ENCODE measurements at regions not wholly inside any gene's neighbourhood (a gene's known extent, or its start where the extent isn't known, plus 50 kb on each side); places are given as distances from the start of the nearest gene placed in this dataset.

- no peak overlapping the region for H2BK120ac ChIP-seq (ENCODE audit: low read depth, low read length)
- WGBS = 58% methylated on average over 4 of the region's 4 CpGs
- no peaks in the 10 kb centered on the region for H3K4me1 ChIP-seq (ENCODE audit: control insufficient read depth, insufficient read depth, low read depth, low read length)
- H4K91ac ChIP-seq (ENCODE audit: low read length) = no peak overlapping the region
- H3K27me3 ChIP-seq (ENCODE audit: control insufficient read depth in 1 of 2, insufficient read depth in 1 of 2, low read length in 2 of 2) = peaks cover 23 to 33% of the 10 kb centered on the region in 2 experiments
- H3K18ac ChIP-seq (ENCODE audit: low read depth in 1 of 2, low read length in 2 of 2) = no peak overlapping the region
- H3K9ac ChIP-seq (ENCODE audit: low read length) = no peak overlapping the region
- no peak overlapping the region for H3K23ac ChIP-seq (ENCODE audit: low read length in 2 of 2)
- no peaks in the 10 kb centered on the region for H3K79me1 ChIP-seq (replicated peaks; ENCODE audit: low read length, poor library complexity, severe bottlenecking)
- no peak overlapping the region for H4K8ac ChIP-seq (ENCODE audit: low read length)
- no peak for DNase-seq
- no peak overlapping the region for H3K4ac ChIP-seq (ENCODE audit: low read depth in 1 of 2, low read length in 2 of 2)
- no peak overlapping the region for H3K4me3 ChIP-seq (ENCODE audit: insufficient read depth in 1 of 2, low read depth in 1 of 2, low read length in 2 of 2)
- no peak overlapping the region for H3K27ac ChIP-seq (ENCODE audit: low read length, poor library complexity, severe bottlenecking)
- no peaks in the 10 kb centered on the region for H3K36me3 ChIP-seq (ENCODE audit: control insufficient read depth in 1 of 2, insufficient read depth in 2 of 2, low read depth in 1 of 2, low read length in 2 of 2)
- H2AK5ac ChIP-seq (ENCODE audit: low read length, severe bottlenecking) = no peak overlapping the region
- H2BK15ac ChIP-seq (ENCODE audit: low read depth, poor library complexity, severe bottlenecking) = no peak overlapping the region
- H2BK5ac ChIP-seq (ENCODE audit: low read depth, low read length, poor library complexity, severe bottlenecking) = no peak overlapping the region
- H3K14ac ChIP-seq (ENCODE audit: low read length in 2 of 2) = no peak overlapping the region
- no peak overlapping the region for H2BK12ac ChIP-seq (ENCODE audit: low read length in 2 of 2)
- H2AFZ ChIP-seq (ENCODE audit: low read depth, low read length) = no peak overlapping the region
- no peak overlapping the region for H3K4me2 ChIP-seq (ENCODE audit: low read length, poor library complexity, severe bottlenecking)
- peaks cover 7% of the 10 kb centered on the region for H3K9me3 ChIP-seq (ENCODE audit: control insufficient read depth, low read length)
Observed at GRCh38 chr1:38263438-38263837, 216.8 kb upstream of the POU3F1 start.

- Histone ChIP-seq H3K27ac (ENCODE audit: low read length, poor library complexity, severe bottlenecking) (no peak overlapping the region), H3K9me3 (ENCODE audit: control insufficient read depth, low read length) (peaks cover 7% of the 10 kb centered on the region), H3K14ac (ENCODE audit: low read length in 2 of 2) (no peak overlapping the region), H2BK5ac (ENCODE audit: low read depth, low read length, poor library complexity, severe bottlenecking) (no peak overlapping the region), H2BK12ac (ENCODE audit: low read length in 2 of 2) (no peak overlapping the region), H2AK5ac (ENCODE audit: low read length, severe bottlenecking) (no peak overlapping the region), H3K4me1 (ENCODE audit: control insufficient read depth, insufficient read depth, low read depth, low read length) (no peaks in the 10 kb centered on the region), H3K27me3 (ENCODE audit: control insufficient read depth in 1 of 2, insufficient read depth in 1 of 2, low read length in 2 of 2) (peaks cover 25 to 39% of the 10 kb centered on the region in 2 experiments), H4K91ac (ENCODE audit: low read length) (no peak overlapping the region), H3K18ac (ENCODE audit: low read depth in 1 of 2, low read length in 2 of 2) (no peak overlapping the region), H2AFZ (ENCODE audit: low read depth, low read length) (no peak overlapping the region), H3K36me3 (ENCODE audit: control insufficient read depth in 1 of 2, insufficient read depth in 2 of 2, low read depth in 1 of 2, low read length in 2 of 2) (no peaks in the 10 kb centered on the region), H3K79me1 (replicated peaks; ENCODE audit: low read length, poor library complexity, severe bottlenecking) (no peaks in the 10 kb centered on the region), H3K4me3 (ENCODE audit: insufficient read depth in 1 of 2, low read depth in 1 of 2, low read length in 2 of 2) (no peak overlapping the region), H2BK120ac (ENCODE audit: low read depth, low read length) (no peak overlapping the region), H4K8ac (ENCODE audit: low read length) (no peak overlapping the region), H3K4ac (ENCODE audit: low read depth in 1 of 2, low read length in 2 of 2) (no peak overlapping the region), H3K4me2 (ENCODE audit: low read length, poor library complexity, severe bottlenecking) (no peak overlapping the region), H3K23ac (ENCODE audit: low read length in 2 of 2) (no peak overlapping the region), H3K9ac (ENCODE audit: low read length) (no peak overlapping the region), H2BK15ac (ENCODE audit: low read depth, poor library complexity, severe bottlenecking) (no peak overlapping the region)
- WGBS = 96% methylated on average over 3 of the region's 4 CpGs
- no peak for DNase-seq
Observed at GRCh38 chr1:38261574-38261973, 215.0 kb upstream of the POU3F1 start.

GRCh38 chr1:38258085-38258627 lies 211.6 kb upstream of the POU3F1 start:
- no peak overlapping the region for H3K4me2 ChIP-seq (ENCODE audit: low read length, poor library complexity, severe bottlenecking)
- H3K27ac ChIP-seq (ENCODE audit: low read length, poor library complexity, severe bottlenecking) = no peak overlapping the region
- no peak overlapping the region for H3K14ac ChIP-seq (ENCODE audit: low read length in 2 of 2)
- H2AK5ac ChIP-seq (ENCODE audit: low read length, severe bottlenecking) = no peak overlapping the region
- H3K4me3 ChIP-seq (ENCODE audit: insufficient read depth in 1 of 2, low read depth in 1 of 2, low read length in 2 of 2) = no peak overlapping the region
- no peaks in the 10 kb centered on the region for H3K36me3 ChIP-seq (ENCODE audit: control insufficient read depth in 1 of 2, insufficient read depth in 2 of 2, low read depth in 1 of 2, low read length in 2 of 2)
- no peak overlapping the region for H2AFZ ChIP-seq (ENCODE audit: low read depth, low read length)
- no peak overlapping the region for H4K91ac ChIP-seq (ENCODE audit: low read length)
- DNase-seq = no peak
- no peak overlapping the region for H3K4ac ChIP-seq (ENCODE audit: low read depth in 1 of 2, low read length in 2 of 2)
- peaks cover 7% of the 10 kb centered on the region for H3K9me3 ChIP-seq (ENCODE audit: control insufficient read depth, low read length)
- no peak overlapping the region for H2BK15ac ChIP-seq (ENCODE audit: low read depth, poor library complexity, severe bottlenecking)
- no peak overlapping the region for H2BK12ac ChIP-seq (ENCODE audit: low read length in 2 of 2)
- WGBS = 91% methylated on average over 16 of the region's 16 CpGs
- H3K79me1 ChIP-seq (replicated peaks; ENCODE audit: low read length, poor library complexity, severe bottlenecking) = no peaks in the 10 kb centered on the region
- no peak overlapping the region for H3K23ac ChIP-seq (ENCODE audit: low read length in 2 of 2)
- H3K27me3 ChIP-seq (ENCODE audit: control insufficient read depth in 1 of 2, insufficient read depth in 1 of 2, low read length in 2 of 2) = peaks cover 18 to 52% of the 10 kb centered on the region in 2 experiments
- H3K18ac ChIP-seq (ENCODE audit: low read depth in 1 of 2, low read length in 2 of 2) = no peak overlapping the region
- H3K9ac ChIP-seq (ENCODE audit: low read length) = no peak overlapping the region
- H3K4me1 ChIP-seq (ENCODE audit: control insufficient read depth, insufficient read depth, low read depth, low read length) = no peaks in the 10 kb centered on the region
- no peak overlapping the region for H2BK120ac ChIP-seq (ENCODE audit: low read depth, low read length)
- no peak overlapping the region for H4K8ac ChIP-seq (ENCODE audit: low read length)
- no peak overlapping the region for H2BK5ac ChIP-seq (ENCODE audit: low read depth, low read length, poor library complexity, severe bottlenecking)

- no peak overlapping the region for H2AK5ac ChIP-seq (ENCODE audit: low read length, severe bottlenecking)
- no peaks in the 10 kb centered on the region for H3K36me3 ChIP-seq (ENCODE audit: control insufficient read depth in 1 of 2, insufficient read depth in 2 of 2, low read depth in 1 of 2, low read length in 2 of 2)
- no peak overlapping the region for H3K23ac ChIP-seq (ENCODE audit: low read length in 2 of 2)
- H3K18ac ChIP-seq (ENCODE audit: low read depth in 1 of 2, low read length in 2 of 2) = no peak overlapping the region
- H3K79me1 ChIP-seq (replicated peaks; ENCODE audit: low read length, poor library complexity, severe bottlenecking) = no peaks in the 10 kb centered on the region
- no peaks in the 10 kb centered on the region for H3K4me1 ChIP-seq (ENCODE audit: control insufficient read depth, insufficient read depth, low read depth, low read length)
- no peak overlapping the region for H2AFZ ChIP-seq (ENCODE audit: low read depth, low read length)
- no peak overlapping the region for H3K14ac ChIP-seq (ENCODE audit: low read length in 2 of 2)
- no peak overlapping the region for H2BK15ac ChIP-seq (ENCODE audit: low read depth, poor library complexity, severe bottlenecking)
- 68% methylated on average over 6 of the region's 6 CpGs for WGBS
- peaks cover 26 to 59% of the 10 kb centered on the region in 2 experiments for H3K27me3 ChIP-seq (ENCODE audit: control insufficient read depth in 1 of 2, insufficient read depth in 1 of 2, low read length in 2 of 2)
- H4K91ac ChIP-seq (ENCODE audit: low read length) = no peak overlapping the region
- no peak overlapping the region for H3K4ac ChIP-seq (ENCODE audit: low read depth in 1 of 2, low read length in 2 of 2)
- peaks cover 7% of the 10 kb centered on the region for H3K9me3 ChIP-seq (ENCODE audit: control insufficient read depth, low read length)
- no peak overlapping the region for H4K8ac ChIP-seq (ENCODE audit: low read length)
- no peak overlapping the region for H2BK120ac ChIP-seq (ENCODE audit: low read depth, low read length)
- H2BK5ac ChIP-seq (ENCODE audit: low read depth, low read length, poor library complexity, severe bottlenecking) = no peak overlapping the region
- no peak overlapping the region for H3K27ac ChIP-seq (ENCODE audit: low read length, poor library complexity, severe bottlenecking)
- H3K4me2 ChIP-seq (ENCODE audit: low read length, poor library complexity, severe bottlenecking) = no peak overlapping the region
- H2BK12ac ChIP-seq (ENCODE audit: low read length in 2 of 2) = no peak overlapping the region
- H3K4me3 ChIP-seq (ENCODE audit: insufficient read depth in 1 of 2, low read depth in 1 of 2, low read length in 2 of 2) = no peak overlapping the region
- H3K9ac ChIP-seq (ENCODE audit: low read length) = no peak overlapping the region
- no peak for DNase-seq
Observed at GRCh38 chr1:38257374-38257773, 210.8 kb upstream of the POU3F1 start.

All from mesenchymal stem cell (in vitro differentiated cells and primary cell).